ENCODE measurements at regions not wholly inside any gene's neighbourhood (a gene's known extent, or its start where the extent isn't known, plus 50 kb on each side); places are given as distances from the start of the nearest gene placed in this dataset.

DNA sequence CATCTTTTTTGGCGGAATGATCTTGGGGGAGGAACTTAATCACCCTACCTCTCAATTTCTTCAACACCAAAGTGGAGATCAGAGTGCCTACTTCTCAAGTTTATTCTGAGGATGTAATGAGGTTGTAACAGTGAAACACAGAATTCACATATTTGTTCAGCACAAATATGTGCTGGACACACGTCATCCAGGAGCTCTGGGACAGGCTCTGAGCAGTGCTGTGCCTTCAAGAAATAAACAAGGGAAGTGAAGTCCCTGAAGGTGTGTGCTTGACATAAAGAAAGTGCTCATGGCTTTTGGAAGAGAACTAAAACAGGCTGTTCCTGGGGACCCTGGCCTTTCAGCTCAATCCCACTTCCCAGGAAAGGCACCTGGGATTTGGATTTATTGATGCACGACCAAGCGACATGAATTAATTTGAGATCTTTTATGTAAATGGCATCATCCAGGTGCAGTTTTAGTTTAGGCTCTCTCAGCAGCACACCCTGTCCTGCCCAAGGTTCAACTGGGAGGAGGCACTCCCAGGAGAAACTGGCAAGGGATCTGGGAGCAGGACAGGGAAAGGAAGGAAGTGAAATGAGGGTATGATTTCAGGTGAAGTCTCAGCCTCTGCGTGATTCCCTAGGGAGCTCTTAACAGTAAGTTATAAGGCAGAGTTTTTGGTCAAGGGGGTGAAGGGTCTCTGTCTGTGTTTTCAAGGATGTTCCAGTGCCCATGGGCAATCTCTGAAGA, 211.0 kb downstream of the FOXA2 start:
- TF ChIP-seq POLR2A (IDR thresholded peaks at IDR 0.05; ENCODE audit: low read depth, low read length) (no peak), POLR2AphosphoS5 (IDR thresholded peaks at IDR 0.05; ENCODE audit: low read depth, low read length) (no peak)
